Muscle layer of colon (tissue), 2 donors: ENCODE measurements at regions not wholly inside any gene's neighbourhood (a gene's known extent, or its start where the extent isn't known, plus 50 kb on each side); places are given as distances from the start of the nearest gene placed in this dataset.

Experiments
- H3K27ac ChIP-seq: one replicate; pipeline ENCODE4 v1.7.0; 2013; ENCODE audit warnings: low read depth, mild to moderate bottlenecking, low read length, moderate library complexity
- H3K27me3 ChIP-seq, 2 donors: one replicate each; pipeline ENCODE4 v1.7.0; 2013; ENCODE audit warnings: low read length in 2 of 2, mild to moderate bottlenecking in 2 of 2; ENCODE audit not compliant: insufficient read depth in 2 of 2, control insufficient read depth in 1 of 2
- H3K36me3 ChIP-seq: one replicate; pipeline ENCODE4 v1.7.0; 2013; ENCODE audit warnings: mild to moderate bottlenecking, low read length; ENCODE audit not compliant: insufficient read depth
- H3K4me1 ChIP-seq: one replicate; pipeline ENCODE4 v1.7.0; 2013; ENCODE audit warnings: mild to moderate bottlenecking, low read length; ENCODE audit not compliant: insufficient read depth
- H3K4me3 ChIP-seq, 2 donors: one replicate each; pipeline ENCODE4 v1.7.0; 2013; ENCODE audit warnings: low read length in 2 of 2, low read depth in 1 of 2, mild to moderate bottlenecking in 1 of 2, moderate library complexity in 1 of 2
- H3K9ac ChIP-seq: one replicate; pipeline ENCODE4 v1.7.0; 2013; ENCODE audit warnings: low read length
- H3K9me3 ChIP-seq: one replicate; pipeline ENCODE4 v1.7.0; 2013; ENCODE audit warnings: mild to moderate bottlenecking, low read length
- donor health status: abdominal sarcoma.
- donor health status: Adenocarcinoma of cecum.

- no peaks in the 10 kb centered on the region for H3K9me3 ChIP-seq
- no peak overlapping the region for H3K27ac ChIP-seq
- H3K36me3 ChIP-seq, result no peaks in the 10 kb centered on the region
- H3K4me1 ChIP-seq, result peaks cover 13% of the 10 kb centered on the region
- no peak overlapping the region for H3K9ac ChIP-seq
- H3K4me3 ChIP-seq, result no peak overlapping the region
- H3K27me3 ChIP-seq, result no peaks in the 10 kb centered on the region
Measured at GRCh38 chr10:23606456-23606855, 167.6 kb downstream of the OTUD1 start.

- no peak overlapping the region for H3K4me3 ChIP-seq
- H3K9me3 ChIP-seq, result no peaks in the 10 kb centered on the region
- H3K9ac ChIP-seq, result no peak overlapping the region
- peaks cover 13% of the 10 kb centered on the region for H3K4me1 ChIP-seq
- H3K27ac ChIP-seq, result no peak overlapping the region
- no peaks in the 10 kb centered on the region for H3K27me3 ChIP-seq
- H3K36me3 ChIP-seq, result no peaks in the 10 kb centered on the region
Measured at GRCh38 chr10:23608926-23609325, 170.1 kb downstream of the OTUD1 start.

- H3K27ac ChIP-seq, result no peak overlapping the region
- no peaks in the 10 kb centered on the region for H3K36me3 ChIP-seq
- no peak overlapping the region for H3K9ac ChIP-seq
- H3K27me3 ChIP-seq, result no peaks in the 10 kb centered on the region
- peaks cover 6% of the 10 kb centered on the region for H3K4me1 ChIP-seq
- H3K9me3 ChIP-seq, result no peaks in the 10 kb centered on the region
- H3K4me3 ChIP-seq, result no peak overlapping the region
Measured at GRCh38 chr10:23610626-23611307, 171.9 kb downstream of the OTUD1 start.

GRCh38 chr10:23611308-23612029 lies 172.6 kb downstream of the OTUD1 start:
- no peak overlapping the region for H3K4me3 ChIP-seq
- H3K9me3 ChIP-seq, result no peaks in the 10 kb centered on the region
- no peaks in the 10 kb centered on the region for H3K27me3 ChIP-seq
- peaks cover 6% of the 10 kb centered on the region for H3K4me1 ChIP-seq
- H3K27ac ChIP-seq, result no peak overlapping the region
- no peak overlapping the region for H3K9ac ChIP-seq
- H3K36me3 ChIP-seq, result no peaks in the 10 kb centered on the region

GRCh38 chr10:23613900-23614299 lies 175.0 kb downstream of the OTUD1 start:
- H3K9me3 ChIP-seq, result no peaks in the 10 kb centered on the region
- H3K4me3 ChIP-seq, result no peak overlapping the region
- H3K9ac ChIP-seq, result no peak overlapping the region
- peaks cover 6% of the 10 kb centered on the region for H3K4me1 ChIP-seq
- H3K27me3 ChIP-seq, result no peaks in the 10 kb centered on the region
- H3K27ac ChIP-seq, result no peak overlapping the region
- no peaks in the 10 kb centered on the region for H3K36me3 ChIP-seq

- Histone ChIP-seq H3K9me3 (no peaks in the 10 kb centered on the region), H3K9ac (no peak overlapping the region), H3K4me3 (no peak overlapping the region), H3K36me3 (no peaks in the 10 kb centered on the region), H3K27ac (no peak overlapping the region), H3K27me3 (no peaks in the 10 kb centered on the region), H3K4me1 (peaks cover 6% of the 10 kb centered on the region)
Measured at GRCh38 chr10:23614483-23614882, 175.6 kb downstream of the OTUD1 start.

GRCh38 chr10:23630376-23630775 lies 191.5 kb downstream of the OTUD1 start:
- no peak overlapping the region for H3K4me3 ChIP-seq
- H3K9me3 ChIP-seq, result no peaks in the 10 kb centered on the region

GRCh38 chr10:23630885-23631284 lies 192.0 kb downstream of the OTUD1 start:
- Histone ChIP-seq H3K4me3 (no peak overlapping the region), H3K4me1 (no peaks in the 10 kb centered on the region), H3K9me3 (no peaks in the 10 kb centered on the region), H3K27me3 (no peaks in the 10 kb centered on the region), H3K27ac (no peak overlapping the region), H3K36me3 (no peaks in the 10 kb centered on the region), H3K9ac (no peak overlapping the region)

More at GRCh38 chr10:23630376-23630775, 191.5 kb downstream of the OTUD1 start:
- Histone ChIP-seq H3K27ac (no peak overlapping the region), H3K4me1 (no peaks in the 10 kb centered on the region), H3K9ac (no peak overlapping the region), H3K27me3 (no peaks in the 10 kb centered on the region), H3K36me3 (no peaks in the 10 kb centered on the region)

GRCh38 chr10:23643111-23643780 lies 204.4 kb downstream of the OTUD1 start:
- Histone ChIP-seq H3K27ac (no peak overlapping the region), H3K4me1 (no peaks in the 10 kb centered on the region), H3K36me3 (no peaks in the 10 kb centered on the region), H3K27me3 (no peaks in the 10 kb centered on the region), H3K9ac (no peak overlapping the region), H3K9me3 (no peaks in the 10 kb centered on the region), H3K4me3 (no peak overlapping the region)

- Histone ChIP-seq H3K9me3 (no peaks in the 10 kb centered on the region), H3K27ac (no peak overlapping the region), H3K9ac (no peak overlapping the region)
Measured at GRCh38 chr10:23648618-23649017, 209.7 kb downstream of the OTUD1 start.

GRCh38 chr10:23656735-23657134 lies 217.9 kb downstream of the OTUD1 start:
- Histone ChIP-seq H3K36me3 (no peaks in the 10 kb centered on the region), H3K9me3 (no peaks in the 10 kb centered on the region), H3K9ac (no peak overlapping the region), H3K27me3 (no peaks in the 10 kb centered on the region), H3K27ac (no peak overlapping the region), H3K4me3 (no peak overlapping the region), H3K4me1 (no peaks in the 10 kb centered on the region)

More at GRCh38 chr10:23648618-23649017, 209.7 kb downstream of the OTUD1 start:
- H3K27me3 ChIP-seq, result no peaks in the 10 kb centered on the region
- H3K4me1 ChIP-seq, result no peaks in the 10 kb centered on the region
- no peak overlapping the region for H3K4me3 ChIP-seq
- no peaks in the 10 kb centered on the region for H3K36me3 ChIP-seq
